Breast epithelium (tissue), 3 donors: ENCODE measurements at regions not wholly inside any gene's neighbourhood (a gene's known extent, or its start where the extent isn't known, plus 50 kb on each side); places are given as distances from the start of the nearest gene placed in this dataset.

ENCODE experiments used
- POLR2A ChIP-seq: fragments of 450-650 bp; IDR thresholded peaks from one replicate; pipeline ENCODE4 v1.6.1; 2016; ENCODE audit warnings: antibody characterized with exemption, mild to moderate bottlenecking, moderate library complexity
- TF ChIP-seq, protein P1 (sequence below), 3 donors: fragments of 450-650 bp; IDR thresholded peaks; one replicate each; pipeline ENCODE4 v1.5.1; 2016 to 2017; ENCODE audit warnings: antibody characterized with exemption in 3 of 3, mild to moderate bottlenecking in 3 of 3, moderate library complexity in 3 of 3

DNA sequence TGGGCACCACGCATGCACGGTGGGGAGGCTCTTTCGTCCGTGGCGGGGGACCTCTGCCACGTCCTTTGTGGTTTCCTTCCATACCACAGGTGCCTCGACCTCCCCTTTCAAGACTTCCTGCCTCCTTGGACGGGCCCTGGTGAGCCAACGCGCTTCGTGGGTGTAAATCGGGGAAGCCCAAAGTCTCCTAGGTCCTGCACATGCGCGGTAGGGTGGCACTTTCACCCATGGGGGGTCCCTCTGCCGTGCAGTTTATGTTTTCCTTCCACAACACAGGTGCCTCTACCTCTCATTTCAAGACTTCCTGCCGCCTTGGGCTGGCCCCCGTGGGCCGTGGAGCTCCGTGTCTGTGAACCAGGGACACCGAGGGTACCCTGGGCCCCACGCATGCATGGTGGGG is 349.7 kb downstream of the ALG10 start:
- TF ChIP-seq POLR2A = no peak
- TF ChIP-seq, protein P1, sequence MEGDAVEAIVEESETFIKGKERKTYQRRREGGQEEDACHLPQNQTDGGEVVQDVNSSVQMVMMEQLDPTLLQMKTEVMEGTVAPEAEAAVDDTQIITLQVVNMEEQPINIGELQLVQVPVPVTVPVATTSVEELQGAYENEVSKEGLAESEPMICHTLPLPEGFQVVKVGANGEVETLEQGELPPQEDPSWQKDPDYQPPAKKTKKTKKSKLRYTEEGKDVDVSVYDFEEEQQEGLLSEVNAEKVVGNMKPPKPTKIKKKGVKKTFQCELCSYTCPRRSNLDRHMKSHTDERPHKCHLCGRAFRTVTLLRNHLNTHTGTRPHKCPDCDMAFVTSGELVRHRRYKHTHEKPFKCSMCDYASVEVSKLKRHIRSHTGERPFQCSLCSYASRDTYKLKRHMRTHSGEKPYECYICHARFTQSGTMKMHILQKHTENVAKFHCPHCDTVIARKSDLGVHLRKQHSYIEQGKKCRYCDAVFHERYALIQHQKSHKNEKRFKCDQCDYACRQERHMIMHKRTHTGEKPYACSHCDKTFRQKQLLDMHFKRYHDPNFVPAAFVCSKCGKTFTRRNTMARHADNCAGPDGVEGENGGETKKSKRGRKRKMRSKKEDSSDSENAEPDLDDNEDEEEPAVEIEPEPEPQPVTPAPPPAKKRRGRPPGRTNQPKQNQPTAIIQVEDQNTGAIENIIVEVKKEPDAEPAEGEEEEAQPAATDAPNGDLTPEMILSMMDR (IDR thresholded peaks at IDR 0.05) = no peak
